SU-DHL-6 (cell line): ENCODE measurements at regions not wholly inside any gene's neighbourhood (a gene's known extent, or its start where the extent isn't known, plus 50 kb on each side); places are given as distances from the start of the nearest gene placed in this dataset.

Source experiments
- H2AFZ ChIP-seq: fragments of 200-600 bp; sonication (generic); 2 replicates; pipeline ENCODE4 v1.6.1; 2014; ENCODE audit warnings: low read depth, mild to moderate bottlenecking, moderate library complexity, mixed read lengths, antibody characterized with exemption, low read length; ENCODE audit not compliant: severe bottlenecking
- H3F3A ChIP-seq: fragments of 200-600 bp; shearing (Covaris generic); 2 replicates; pipeline ENCODE4 v1.6.0; 2016; ENCODE audit warnings: antibody characterized with exemption, mild to moderate bottlenecking; ENCODE audit not compliant: insufficient read depth
- H3K27ac ChIP-seq: fragments of 200-600 bp; sonication (generic); 2 replicates; pipeline ENCODE4 v1.5.1; 2016; ENCODE audit warnings: low read depth, mild to moderate bottlenecking, low read length, moderate library complexity, mixed read lengths
- H3K27me3 ChIP-seq: fragments of 200-600 bp; sonication (generic), shearing (Covaris generic); 2 replicates; pipeline ENCODE4 v1.6.0; 2014; ENCODE audit warnings: mild to moderate bottlenecking, low read length
- H3K36me3 ChIP-seq: fragments of 200-600 bp; sonication (generic); 2 replicates; pipeline ENCODE4 v1.6.1; 2014; ENCODE audit warnings: mild to moderate bottlenecking, low read length, mixed read lengths
- H3K4me2 ChIP-seq: fragments of 300-600, 200-600 bp; shearing (Covaris generic), sonication (generic); 2 replicates; pipeline ENCODE4 v1.6.0; 2014; ENCODE audit warnings: low read length, low read depth, mild to moderate bottlenecking; ENCODE audit not compliant: poor library complexity, severe bottlenecking
- H3K4me3 ChIP-seq: fragments of 200-600 bp; sonication (generic); 2 replicates; pipeline ENCODE4 v1.5.1; 2014; ENCODE audit warnings: antibody characterized with exemption, low read length, mild to moderate bottlenecking, mixed read lengths; ENCODE audit not compliant: insufficient read depth, poor library complexity, severe bottlenecking
- H3K79me2 ChIP-seq: fragments of 200-600 bp; sonication (generic); 2 replicates; pipeline ENCODE4 v1.6.1; 2014; ENCODE audit warnings: mild to moderate bottlenecking, low read length, moderate library complexity; ENCODE audit not compliant: insufficient read depth
- H3K9ac ChIP-seq: fragments of 200-600 bp; sonication (generic); 2 replicates; pipeline ENCODE4 v1.7.0; 2014; ENCODE audit warnings: mild to moderate bottlenecking, low read length
- H3K9me2 ChIP-seq: fragments of 200-600 bp; sonication (generic); replicated peaks from 2 replicates; pipeline ENCODE4 v1.6.1; 2014; ENCODE audit warnings: low read length; ENCODE audit not compliant: insufficient read depth
- H3K9me3 ChIP-seq: fragments of 200-600 bp; sonication (generic); 2 replicates; pipeline ENCODE4 v1.6.1; 2014; ENCODE audit warnings: low read length, mixed read lengths; ENCODE audit not compliant: insufficient read depth
- H4K20me1 ChIP-seq: fragments of 200-600 bp; sonication (generic); 2 replicates; pipeline ENCODE4 v1.6.1; 2014; ENCODE audit warnings: low read depth, mild to moderate bottlenecking, antibody characterized with exemption, low read length, moderate library complexity, mixed read lengths
- CTCF ChIP-seq: fragments of 200-600 bp; sonication (generic); IDR thresholded peaks from one replicate; pipeline ENCODE4 v1.5.1; 2017; ENCODE audit warnings: antibody characterized with exemption, mild to moderate bottlenecking, low read length, moderate library complexity; ENCODE audit not compliant: insufficient read depth, poor library complexity, severe bottlenecking
- EZH2phosphoT487 ChIP-seq: fragments of 200-600 bp; sonication (generic), shearing (Covaris generic); conservative IDR thresholded peaks from 2 replicates; pipeline ENCODE4 v1.6.1; 2018; ENCODE audit warnings: mild to moderate bottlenecking, antibody characterized with exemption, low read length, moderate library complexity, mixed read lengths

- Histone ChIP-seq H3K9me2 (no peaks in the 10 kb centered on the region), H3K4me2 (no peak overlapping the region), H3K4me3 (no peak overlapping the region), H3K9me3 (no peaks in the 10 kb centered on the region), H3K36me3 (no peaks in the 10 kb centered on the region), H3K27me3 (no peaks in the 10 kb centered on the region), H3K79me2 (no peaks in the 10 kb centered on the region), H3F3A (no peaks in the 10 kb centered on the region), H4K20me1 (no peaks in the 10 kb centered on the region), H3K9ac (no peak overlapping the region), H3K27ac (no peak overlapping the region), H2AFZ (no peak overlapping the region)
- TF ChIP-seq EZH2phosphoT487 (no peak), CTCF (no peak)
Measured at GRCh38 chr10:3396116-3396515, 223.5 kb upstream of the PITRM1 start.

GRCh38 chr10:3395458-3395861 is 222.9 kb upstream of the PITRM1 start:
- Histone ChIP-seq H3F3A (no peaks in the 10 kb centered on the region), H3K27me3 (no peaks in the 10 kb centered on the region), H3K27ac (no peak overlapping the region), H3K36me3 (no peaks in the 10 kb centered on the region), H2AFZ (no peak overlapping the region), H3K79me2 (no peaks in the 10 kb centered on the region), H3K4me3 (no peak overlapping the region), H4K20me1 (no peaks in the 10 kb centered on the region), H3K9ac (no peak overlapping the region), H3K4me2 (no peak overlapping the region), H3K9me2 (no peaks in the 10 kb centered on the region), H3K9me3 (no peaks in the 10 kb centered on the region)
- TF ChIP-seq EZH2phosphoT487: no peak
- no peak for TF ChIP-seq CTCF

DNA sequence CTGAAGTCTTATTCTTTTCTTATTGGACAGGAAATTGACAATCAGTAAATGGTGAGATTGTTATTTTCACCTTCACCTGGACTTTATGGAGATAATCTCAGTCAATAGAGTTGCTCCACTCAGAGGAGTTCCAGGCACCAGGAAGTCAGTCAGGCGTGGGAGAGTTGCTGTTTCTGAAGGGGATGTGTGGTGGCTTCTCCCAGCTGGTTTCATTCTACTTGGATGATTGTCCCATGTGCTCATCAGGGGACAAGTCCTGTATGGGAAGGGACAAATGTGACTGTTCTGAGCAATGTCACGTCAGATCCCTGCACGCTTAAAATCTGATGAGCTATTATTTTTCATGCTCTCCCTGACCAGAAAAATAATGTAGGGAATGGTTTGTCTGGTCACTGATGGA is 222.5 kb upstream of the PITRM1 start:
- Histone ChIP-seq H3F3A (no peaks in the 10 kb centered on the region), H2AFZ (no peak overlapping the region), H3K4me2 (no peak overlapping the region), H3K27me3 (no peaks in the 10 kb centered on the region), H3K9me2 (no peaks in the 10 kb centered on the region), H4K20me1 (no peaks in the 10 kb centered on the region), H3K4me3 (no peak overlapping the region), H3K27ac (no peak overlapping the region), H3K79me2 (no peaks in the 10 kb centered on the region), H3K9ac (no peak overlapping the region), H3K9me3 (no peaks in the 10 kb centered on the region), H3K36me3 (no peaks in the 10 kb centered on the region)
- TF ChIP-seq EZH2phosphoT487 (no peak), CTCF (no peak)

GRCh38 chr10:3393958-3394357 is 221.4 kb upstream of the PITRM1 start:
- TF ChIP-seq CTCF (no peak), EZH2phosphoT487 (no peak)

More at GRCh38 chr10:3393958-3394357, 221.4 kb upstream of the PITRM1 start:
- Histone ChIP-seq H2AFZ (no peak overlapping the region), H3K4me3 (no peak overlapping the region), H3K27ac (no peak overlapping the region), H3K9me3 (no peaks in the 10 kb centered on the region), H3K9ac (no peak overlapping the region), H3F3A (no peaks in the 10 kb centered on the region), H3K27me3 (no peaks in the 10 kb centered on the region), H3K4me2 (no peak overlapping the region), H3K36me3 (no peaks in the 10 kb centered on the region), H3K79me2 (no peaks in the 10 kb centered on the region), H3K9me2 (no peaks in the 10 kb centered on the region), H4K20me1 (no peaks in the 10 kb centered on the region)
